Heart right ventricle (tissue), 16 donors: ENCODE measurements at regions not wholly inside any gene's neighbourhood (a gene's known extent, or its start where the extent isn't known, plus 50 kb on each side); places are given as distances from the start of the nearest gene placed in this dataset.

Experiments
- ATAC-seq, 8 donors: fragments of 200-7000 bp; cut with Tn5 transposase; one replicate each; pipeline ENCODE4 v1.9.1; 2020; ENCODE audit warnings: mild to moderate bottlenecking in 8 of 8, moderate library complexity in 8 of 8, moderate number of reproducible peaks in 1 of 8
- DNase-seq, 2 donors: peaks; one replicate each; pipeline ENCODE4 v3.0.0-alpha.2; 2020
- H3K27ac ChIP-seq, 10 donors: fragments of 200-600 bp; sonication (generic) in 2 of 10; one replicate each; pipeline versions ENCODE4 v1.5.0 to v1.8.0; 2020 to 2022; ENCODE audit warnings: mild to moderate bottlenecking in 3 of 10
- H3K27me3 ChIP-seq, 7 donors: fragments of 200-600 bp; one replicate each; pipeline ENCODE4 v1.8.0; 2021 to 2022; ENCODE audit warnings: mild to moderate bottlenecking in 2 of 7
- H3K36me3 ChIP-seq, 9 donors: fragments of 200-600 bp; sonication (generic) in 1 of 9; one replicate each; pipeline versions ENCODE4 v1.5.0 to v1.8.0; 2020 to 2022; ENCODE audit warnings: mild to moderate bottlenecking in 2 of 9
- H3K4me1 ChIP-seq, 9 donors: fragments of 200-600 bp; sonication (generic) in 1 of 9; one replicate each; pipeline versions ENCODE4 v1.5.0 to v1.8.0; 2020 to 2022; ENCODE audit warnings: mild to moderate bottlenecking in 4 of 9
- H3K4me3 ChIP-seq, 10 donors: fragments of 200-600 bp; sonication (generic) in 2 of 10; one replicate each; pipeline versions ENCODE4 v1.5.0 to v1.8.0; 2020 to 2022; ENCODE audit warnings: mild to moderate bottlenecking in 7 of 10, moderate library complexity in 2 of 10
- H3K9me3 ChIP-seq, 11 donors: fragments of 200-600 bp in 10 of 11; sonication (generic) in 2 of 11; one replicate each; pipeline versions ENCODE4 v1.5.0 to v1.8.0; 2013 to 2022; ENCODE audit warnings: mild to moderate bottlenecking in 2 of 11, control low read depth in 1 of 11, moderate library complexity in 1 of 11
- WGBS, 2 donors: extraction: QIAGEN DNeasy Blood & Tissue Kit; methylation state at CpG; one replicate each; pipeline ENCODE4 v1.1.7; 2013; ENCODE audit warnings: inconsistent platforms in 1 of 2; 5-methylcytosine and 5-hydroxymethylcytosine counted together
- intact Hi-C, 10 donors: fragments of 100-400 bp; cut with DNase I; formaldehyde crosslinking; loops; one replicate each; pipeline versions ENCODE4 v1.11.1 to v1.14.2; 2022
- TF ChIP-seq, protein P1 (sequence below), 9 donors: fragments of 200-600 bp; sonication (generic) in 2 of 9; IDR thresholded peaks; one replicate each; pipeline versions ENCODE4 v1.5.0 to v1.8.0; 2021 to 2022; ENCODE audit warnings: antibody characterized with exemption in 9 of 9, mild to moderate bottlenecking in 5 of 9, moderate library complexity in 1 of 9
- donor health status: Arrhythmogenic right ventricular cardiomyopathy.
- donor health status: ischemic (EF 13 %, LVEDD 7.1; RV severe dilation, severe dysfunction).
- donor health status: healthy with polysubstance abuse.
- donor health status: DM: no; HTN: yes; CAD: no.
- donor health status: DM: no; HTN: no; CAD: no.
- donor health status: ischemic (EF 25% LVEDD 6.9; RV normal size, moderate dysfunction).
- donor health status: ischemic (EF 25% LVEDD 5.7; RV mildly dilated, moderate dysfunction).
- donor health status: healthy.
- donor health status: DM: yes; HTN: yes; CAD: no.
- donor health status: Ischemic cardiomyopathy.
- donor health status: ischemic (EF 35%, LVEDD 5.7; RV mildly dilated, moderate dysfunction).
- donor health status: nonischemic (EF 11% LVEDD 7.7; RV severe dilation, severe dysfunction).
- donor health status: DM: yes; HTN: yes; CAD: no.
- donor health status: PGD.
- donor health status: ischemic (EF 29% LVEDD 5.4; RV normal size, mild dysfunction).
- donor health status: nonischemic (EF 23%, LVEDD 6.1; RV moderate dilation, normal function).

DNA sequence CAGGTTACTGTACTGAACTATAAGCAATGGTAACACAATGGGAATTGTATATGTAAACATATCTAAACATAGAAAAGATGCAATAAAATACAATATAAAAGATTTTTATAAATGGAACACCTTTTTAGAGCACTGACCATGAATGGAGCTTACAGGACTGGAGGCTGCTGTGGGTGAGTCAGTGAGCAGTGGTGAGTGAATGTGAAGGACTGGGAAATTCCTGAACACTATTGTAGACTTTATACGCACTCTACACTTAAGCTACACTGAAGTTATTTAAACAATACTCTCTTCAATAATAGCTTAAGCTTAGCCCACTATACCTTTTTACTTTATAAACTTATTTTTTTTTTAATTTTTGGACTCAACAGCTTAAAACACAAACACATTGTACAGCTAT is 313.5 kb downstream of the KCNC2 start:
- H3K4me1 ChIP-seq, result no peaks in the 10 kb centered on the region
- TF ChIP-seq, protein P1, sequence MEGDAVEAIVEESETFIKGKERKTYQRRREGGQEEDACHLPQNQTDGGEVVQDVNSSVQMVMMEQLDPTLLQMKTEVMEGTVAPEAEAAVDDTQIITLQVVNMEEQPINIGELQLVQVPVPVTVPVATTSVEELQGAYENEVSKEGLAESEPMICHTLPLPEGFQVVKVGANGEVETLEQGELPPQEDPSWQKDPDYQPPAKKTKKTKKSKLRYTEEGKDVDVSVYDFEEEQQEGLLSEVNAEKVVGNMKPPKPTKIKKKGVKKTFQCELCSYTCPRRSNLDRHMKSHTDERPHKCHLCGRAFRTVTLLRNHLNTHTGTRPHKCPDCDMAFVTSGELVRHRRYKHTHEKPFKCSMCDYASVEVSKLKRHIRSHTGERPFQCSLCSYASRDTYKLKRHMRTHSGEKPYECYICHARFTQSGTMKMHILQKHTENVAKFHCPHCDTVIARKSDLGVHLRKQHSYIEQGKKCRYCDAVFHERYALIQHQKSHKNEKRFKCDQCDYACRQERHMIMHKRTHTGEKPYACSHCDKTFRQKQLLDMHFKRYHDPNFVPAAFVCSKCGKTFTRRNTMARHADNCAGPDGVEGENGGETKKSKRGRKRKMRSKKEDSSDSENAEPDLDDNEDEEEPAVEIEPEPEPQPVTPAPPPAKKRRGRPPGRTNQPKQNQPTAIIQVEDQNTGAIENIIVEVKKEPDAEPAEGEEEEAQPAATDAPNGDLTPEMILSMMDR (IDR thresholded peaks at IDR 0.05), result no peak
- DNase-seq, result no peak
- intact Hi-C loops, result no loop called here
- no peak overlapping the region for H3K4me3 ChIP-seq
- H3K27ac ChIP-seq, result no peak overlapping the region
- ATAC-seq, result no peak
- no peaks in the 10 kb centered on the region for H3K27me3 ChIP-seq
- H3K36me3 ChIP-seq, result no peaks in the 10 kb centered on the region
- WGBS, 2 donors, result 87 to 91% methylated on average over 1 of the region's 1 CpG
- no peaks in the 10 kb centered on the region for H3K9me3 ChIP-seq

DNA sequence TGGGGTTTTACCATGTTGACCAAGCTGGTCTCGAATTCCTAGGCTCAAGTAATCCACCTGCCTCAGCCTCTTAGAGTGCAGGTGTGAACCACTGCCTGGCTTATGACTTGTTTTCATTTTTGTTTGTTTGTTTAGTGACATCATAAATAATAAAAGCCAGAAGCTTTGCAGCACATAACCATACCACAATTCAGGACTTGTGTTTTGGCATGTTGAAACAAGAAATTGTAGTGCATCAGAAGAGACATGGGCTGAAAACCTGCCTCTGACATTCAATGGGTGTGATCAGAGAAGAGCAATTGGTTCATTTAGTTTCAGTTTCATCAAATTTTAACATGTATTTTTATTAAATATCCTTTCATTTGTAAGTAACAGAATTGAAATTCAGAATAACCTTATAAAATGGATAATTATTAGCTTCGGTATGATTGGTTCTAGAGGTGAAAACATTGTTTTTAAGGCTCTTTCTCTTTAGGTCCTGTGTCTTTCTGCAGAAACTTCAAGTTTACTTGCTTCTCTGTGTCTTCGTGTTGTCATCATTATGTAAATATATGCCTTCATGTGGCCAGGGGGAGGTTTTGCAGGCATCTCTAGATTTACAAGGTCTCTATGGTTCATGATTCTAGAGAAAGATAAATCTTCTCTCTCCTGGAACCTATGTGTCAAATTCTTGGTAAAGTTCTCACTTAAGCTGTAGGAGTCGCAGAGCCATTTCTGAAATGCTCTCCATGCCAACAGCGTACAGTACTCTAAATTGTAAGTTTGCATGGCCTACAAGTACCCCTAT is 312.0 kb downstream of the KCNC2 start:
- intact Hi-C loops, result loop anchor here in 1 of 10 donors (1.0 kb wide), 1 partner anchor 26 kb away; no protein-coding TSS in a partner anchor
- Histone ChIP-seq H3K4me1 (no peaks in the 10 kb centered on the region), H3K27ac (no peak overlapping the region), H3K36me3 (no peaks in the 10 kb centered on the region), H3K27me3 (no peaks in the 10 kb centered on the region), H3K9me3 (no peaks in the 10 kb centered on the region), H3K4me3 (no peak overlapping the region)
- whole genome bisulfite sequencing, 2 donors, result 83 to 84% methylated on average over 5 of the region's 5 CpGs
- TF ChIP-seq, protein P1 (IDR thresholded peaks at IDR 0.05), result no peak
- ATAC-seq, result no peak
- DNase-seq, result no peak

DNA sequence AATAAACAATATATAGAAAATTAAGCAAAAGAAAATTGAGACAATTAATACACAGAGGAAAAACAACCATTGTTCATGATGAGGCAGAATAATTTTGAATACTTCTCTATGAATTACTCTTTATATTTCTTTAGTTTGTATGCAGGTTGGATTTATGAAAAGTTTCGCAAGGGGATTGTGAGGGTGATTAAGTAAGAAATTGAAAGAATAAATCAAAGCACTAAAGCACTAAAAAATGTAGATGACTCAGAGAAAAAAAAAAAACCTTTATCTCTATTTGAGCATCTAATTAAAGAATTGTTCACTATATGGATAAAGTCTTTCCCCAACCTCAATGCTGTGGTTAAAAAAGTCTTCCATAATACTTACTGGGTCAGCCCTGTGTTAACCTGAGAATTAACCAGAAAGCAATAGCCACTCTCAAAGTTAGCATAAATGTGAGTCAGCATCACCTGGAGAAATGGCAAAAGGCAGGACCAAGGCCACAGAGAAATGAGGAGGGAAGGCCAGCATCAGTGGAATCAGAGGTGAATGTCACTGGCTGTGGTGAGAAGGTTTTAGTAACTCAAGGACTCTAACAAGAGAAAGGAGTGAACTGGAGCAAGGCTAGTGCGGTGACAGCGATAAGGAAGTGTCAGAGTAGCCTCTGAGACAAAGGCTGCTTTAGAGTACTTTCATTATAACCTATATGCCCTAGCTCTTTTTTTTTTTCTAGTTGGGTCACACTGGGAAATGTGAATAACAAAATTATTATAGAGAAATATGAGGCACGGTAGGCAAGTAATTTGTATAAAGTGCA is 310.4 kb downstream of the KCNC2 start:
- TF ChIP-seq, protein P1 (IDR thresholded peaks at IDR 0.05), result no peak
- Histone ChIP-seq H3K9me3 (no peaks in the 10 kb centered on the region), H3K4me3 (no peak overlapping the region), H3K36me3 (no peaks in the 10 kb centered on the region), H3K27me3 (no peaks in the 10 kb centered on the region), H3K4me1 (no peaks in the 10 kb centered on the region), H3K27ac (no peak overlapping the region)
- DNase-seq (no peak), ATAC-seq (no peak)
- WGBS, 2 donors, result 78 to 85% methylated on average over 4 of the region's 4 CpGs
- intact Hi-C loops, result no loop called here

DNA sequence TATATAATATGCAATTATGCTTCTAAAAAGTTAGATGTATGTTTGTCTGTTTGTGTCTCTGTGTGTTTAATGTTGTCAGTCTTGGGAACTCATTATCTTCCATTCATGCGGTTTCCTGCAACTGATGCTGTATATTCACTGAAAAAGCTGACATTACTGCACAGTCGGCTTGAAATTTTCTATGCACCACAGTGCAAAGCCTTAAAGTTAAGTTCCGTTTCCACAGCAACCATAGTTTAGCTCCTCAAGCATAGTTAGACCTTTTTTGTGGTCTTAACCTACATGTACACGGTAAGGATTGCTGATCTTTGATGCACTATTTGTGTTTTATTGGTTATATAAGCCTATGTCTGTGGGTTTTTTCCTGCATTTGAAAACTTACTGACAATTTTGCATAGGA is 309.4 kb downstream of the KCNC2 start:
- 79 to 82% methylated on average over 4 of the region's 4 CpGs for WGBS, 2 donors
- H3K4me3 ChIP-seq, result no peak overlapping the region
- DNase-seq (no peak), ATAC-seq (no peak)
- intact Hi-C loops, result no loop called here
- H3K27ac ChIP-seq, result no peak overlapping the region
- TF ChIP-seq, protein P1 (IDR thresholded peaks at IDR 0.05), result no peak
- H3K9me3 ChIP-seq, result no peaks in the 10 kb centered on the region
- H3K4me1 ChIP-seq, result no peaks in the 10 kb centered on the region
- no peaks in the 10 kb centered on the region for H3K36me3 ChIP-seq
- H3K27me3 ChIP-seq, result no peaks in the 10 kb centered on the region
